ENCODE measurements at regions not wholly inside any gene's neighbourhood (a gene's known extent, or its start where the extent isn't known, plus 50 kb on each side); places are given as distances from the start of the nearest gene placed in this dataset.

- Histone ChIP-seq H3K14ac (replicated peaks; ENCODE audit: low read depth, low read length) (no peak overlapping the region), H3K56ac (ENCODE audit: extremely low read depth, insufficient read depth, low read length) (no peak overlapping the region), H3K36me3 (ENCODE audit: control insufficient read depth, insufficient read depth, low read length) (no peaks in the 10 kb centered on the region), H2BK20ac (ENCODE audit: low read depth, low read length) (no peak overlapping the region), H2AFZ (replicated peaks; ENCODE audit: low read length, poor library complexity) (no peak overlapping the region), H3K9me3 (ENCODE audit: control insufficient read depth, insufficient read depth, low read length) (no peaks in the 10 kb centered on the region), H2BK5ac (ENCODE audit: low read depth, low read length, poor library complexity, severe bottlenecking) (no peak overlapping the region), H4K5ac (ENCODE audit: low read depth, low read length) (no peak overlapping the region), H2BK120ac (ENCODE audit: low read depth, low read length) (no peak overlapping the region), H3K4me3 (ENCODE audit: insufficient read depth, low read depth, low read length) (no peak overlapping the region), H3K9me1 (ENCODE audit: insufficient read depth, low read length) (no peaks in the 10 kb centered on the region), H3K18ac (ENCODE audit: low read depth, low read length) (no peak overlapping the region), H3K4me2 (ENCODE audit: low read depth, low read length) (no peak overlapping the region), H3K9ac (ENCODE audit: low read depth, low read length) (no peak overlapping the region), H4K91ac (ENCODE audit: insufficient read depth, low read depth, low read length) (no peak overlapping the region), H3K27me3 (ENCODE audit: control insufficient read depth, insufficient read depth, low read length) (no peaks in the 10 kb centered on the region), H2AK5ac (ENCODE audit: low read depth, low read length) (peak overlapping the region; percentile 5; the same call in 1 of the 2 replicates), H3K23ac (ENCODE audit: low read depth, low read length) (no peak overlapping the region), H3K4ac (ENCODE audit: low read depth, low read length) (no peak overlapping the region), H3K4me1 (ENCODE audit: control insufficient read depth, insufficient read depth, low read length) (no peaks in the 10 kb centered on the region; the same call in 1 of the 2 replicates), H4K20me1 (ENCODE audit: insufficient read depth, low read length) (no peaks in the 10 kb centered on the region), H2AK9ac (replicated peaks; ENCODE audit: low read depth, low read length, poor library complexity) (no peak overlapping the region), H3K27ac (ENCODE audit: insufficient read depth, low read length) (no peak overlapping the region), H4K8ac (ENCODE audit: low read depth in 2 of 2, low read length in 2 of 2) (peak overlapping the region in 1 of 2 experiments; percentile 7; a peak in 1 of 4 replicates), H2BK15ac (ENCODE audit: low read depth, low read length) (0 out of 3 replicates have a peak overlapping the region, but pooled peaks have one; percentile 7), H3K79me1 (ENCODE audit: low read depth in 1 of 2, low read length in 2 of 2) (no peaks in the 10 kb centered on the region)
- BruUV-seq (replicated peaks) = no TSS peak
- dilution Hi-C loops (cut with HindIII; ENCODE audit: low sequenced_read_pairs, unreplicated experiment) = no loop called here
- TF ChIP-seq SMC3 (IDR thresholded peaks at IDR 0.05; ENCODE audit: low read depth, low read length) = no peak
- TF ChIP-seq CEBPB (IDR thresholded peaks at IDR 0.05; ENCODE audit: low read depth, low read length) = peak; percentile 93
- TF ChIP-seq ELK1 (IDR thresholded peaks at IDR 0.05; ENCODE audit: borderline replicate concordance, low read depth, low read length) = no peak
- TF ChIP-seq RCOR1 (IDR thresholded peaks at IDR 0.05; ENCODE audit: insufficient replicate concordance, low read length) = no peak
- TF ChIP-seq BHLHE40 (IDR thresholded peaks at IDR 0.05; ENCODE audit: low read depth, low read length) = no peak
- intact Hi-C loops (cut with micrococcal nuclease) = no loop called here
- peak; percentile 90 for DNase-seq
- ChIA-PET POLR2A (ENCODE audit: unreplicated experiment) (no interaction called here), CTCF (interaction anchor here (0.7 to 1.0 kb wide), 2 partner anchors 10 to 123 kb away, joined by 3 to 4 read pairs; no protein-coding TSS in a partner anchor)
- ATAC-seq (ENCODE audit: low read depth) = peak; percentile 72
- no CpG with 5 or more reads among the region's 3 CpGs for WGBS, 2 experiments (ENCODE audit: extremely low coverage in 2 of 2, insufficient read length in 1 of 2)
- in situ Hi-C loops (cut with MboI; ENCODE audit: low sequenced_read_pairs) = no loop called here
Observed at GRCh38 chr9:111108946-111109345, 70.7 kb upstream of the LPAR1 start.

Measured in IMR-90 (cell line).